ENCODE measurements at regions not wholly inside any gene's neighbourhood (a gene's known extent, or its start where the extent isn't known, plus 50 kb on each side); places are given as distances from the start of the nearest gene placed in this dataset.

DNA sequence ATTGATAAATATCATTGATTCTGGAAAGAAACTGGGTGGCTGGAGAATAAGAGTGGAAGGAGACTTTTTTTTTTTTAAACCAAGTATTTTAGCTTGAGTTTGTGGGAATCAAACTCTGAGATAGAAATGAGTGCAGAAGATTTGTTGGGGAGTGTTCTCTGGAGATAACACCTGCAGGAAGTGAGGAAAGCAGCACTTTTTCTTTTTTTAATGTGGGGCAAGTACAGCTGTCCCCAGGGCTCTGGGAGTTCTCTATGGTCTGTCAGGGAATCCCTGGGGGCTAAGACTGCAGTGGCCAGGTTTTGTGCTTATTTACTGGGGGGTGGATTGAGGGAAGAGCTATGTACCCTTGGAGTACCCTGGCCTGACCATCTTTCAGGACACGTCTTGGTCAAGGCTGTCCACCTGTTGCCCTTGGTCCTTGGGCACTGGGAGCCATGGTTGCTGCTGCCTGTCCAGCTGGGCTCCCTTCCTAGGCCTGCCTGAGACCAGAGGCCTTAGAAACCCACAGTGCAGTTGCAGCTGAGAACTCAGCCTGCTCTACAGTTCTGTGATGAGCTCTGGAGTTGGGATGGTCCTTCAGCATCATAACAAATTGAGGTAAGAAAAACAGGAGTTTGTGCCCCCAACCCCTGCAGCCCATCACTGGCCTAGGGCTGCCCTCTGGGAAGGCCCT, 85.8 kb downstream of the PHAX start:
- DNase-seq = no peak
- no peaks in the 10 kb centered on the region for H3K9me3 ChIP-seq
- H3K4me3 ChIP-seq = no peak overlapping the region
- H3K36me3 ChIP-seq (ENCODE audit: low read depth) = no peaks in the 10 kb centered on the region
- intact Hi-C loops (cut with DNase I, micrococcal nuclease) = no loop called here
- TF ChIP-seq, protein P1, sequence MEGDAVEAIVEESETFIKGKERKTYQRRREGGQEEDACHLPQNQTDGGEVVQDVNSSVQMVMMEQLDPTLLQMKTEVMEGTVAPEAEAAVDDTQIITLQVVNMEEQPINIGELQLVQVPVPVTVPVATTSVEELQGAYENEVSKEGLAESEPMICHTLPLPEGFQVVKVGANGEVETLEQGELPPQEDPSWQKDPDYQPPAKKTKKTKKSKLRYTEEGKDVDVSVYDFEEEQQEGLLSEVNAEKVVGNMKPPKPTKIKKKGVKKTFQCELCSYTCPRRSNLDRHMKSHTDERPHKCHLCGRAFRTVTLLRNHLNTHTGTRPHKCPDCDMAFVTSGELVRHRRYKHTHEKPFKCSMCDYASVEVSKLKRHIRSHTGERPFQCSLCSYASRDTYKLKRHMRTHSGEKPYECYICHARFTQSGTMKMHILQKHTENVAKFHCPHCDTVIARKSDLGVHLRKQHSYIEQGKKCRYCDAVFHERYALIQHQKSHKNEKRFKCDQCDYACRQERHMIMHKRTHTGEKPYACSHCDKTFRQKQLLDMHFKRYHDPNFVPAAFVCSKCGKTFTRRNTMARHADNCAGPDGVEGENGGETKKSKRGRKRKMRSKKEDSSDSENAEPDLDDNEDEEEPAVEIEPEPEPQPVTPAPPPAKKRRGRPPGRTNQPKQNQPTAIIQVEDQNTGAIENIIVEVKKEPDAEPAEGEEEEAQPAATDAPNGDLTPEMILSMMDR (IDR thresholded peaks at IDR 0.05) = no peak
- no peak for ATAC-seq
- H3K4me1 ChIP-seq (ENCODE audit: low read depth) = no peaks in the 10 kb centered on the region

DNA sequence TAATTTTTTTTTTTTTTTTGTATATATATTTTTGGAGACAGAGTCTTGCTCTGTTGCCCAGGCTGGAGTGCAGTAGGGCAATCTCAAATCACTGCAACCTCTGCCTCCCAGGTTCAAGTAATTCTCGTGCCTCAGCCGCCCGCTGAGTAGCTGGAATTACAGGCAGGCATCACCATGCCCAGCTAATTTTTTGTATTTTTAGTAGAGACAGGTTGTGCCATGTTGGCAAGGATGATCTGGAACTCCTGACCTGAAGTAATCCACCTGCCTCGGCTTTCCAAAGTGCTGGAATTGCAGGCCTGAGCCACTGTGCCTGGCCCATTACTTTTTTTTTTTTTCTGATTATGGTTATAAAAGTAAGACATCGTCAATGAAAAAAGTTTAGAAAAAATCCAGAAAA, 84.0 kb upstream of the LMNB1 start:
- Histone ChIP-seq H3K4me1 (ENCODE audit: low read depth) (no peaks in the 10 kb centered on the region), H3K9me3 (no peaks in the 10 kb centered on the region), H3K36me3 (ENCODE audit: low read depth) (no peaks in the 10 kb centered on the region), H3K4me3 (no peak overlapping the region)
- intact Hi-C loops (cut with DNase I, micrococcal nuclease) = no loop called here
- no peak for ATAC-seq
- TF ChIP-seq, protein P1 (IDR thresholded peaks at IDR 0.05) = no peak
- DNase-seq = no peak

DNA sequence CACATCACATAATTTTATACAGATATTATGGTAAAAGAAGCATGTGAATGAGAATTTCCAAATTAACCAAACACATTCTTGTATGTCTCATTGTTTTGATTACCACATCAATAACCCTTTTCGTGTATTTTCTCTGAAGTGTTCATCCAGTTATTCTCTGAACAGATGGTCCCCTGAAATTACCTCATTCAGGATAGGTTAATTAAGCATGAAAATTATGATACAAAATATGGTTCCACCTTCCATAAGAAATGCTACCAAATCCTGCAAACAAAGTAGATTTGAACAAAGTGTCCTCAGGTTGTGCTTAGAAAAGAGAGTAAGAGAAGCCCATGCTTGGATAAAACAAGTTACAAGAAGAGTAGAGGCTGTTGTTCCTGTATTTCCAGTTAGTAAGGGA, 83.1 kb upstream of the LMNB1 start:
- H3K4me1 ChIP-seq (ENCODE audit: low read depth) = no peaks in the 10 kb centered on the region
- TF ChIP-seq, protein P1 (IDR thresholded peaks at IDR 0.05) = no peak

DNA sequence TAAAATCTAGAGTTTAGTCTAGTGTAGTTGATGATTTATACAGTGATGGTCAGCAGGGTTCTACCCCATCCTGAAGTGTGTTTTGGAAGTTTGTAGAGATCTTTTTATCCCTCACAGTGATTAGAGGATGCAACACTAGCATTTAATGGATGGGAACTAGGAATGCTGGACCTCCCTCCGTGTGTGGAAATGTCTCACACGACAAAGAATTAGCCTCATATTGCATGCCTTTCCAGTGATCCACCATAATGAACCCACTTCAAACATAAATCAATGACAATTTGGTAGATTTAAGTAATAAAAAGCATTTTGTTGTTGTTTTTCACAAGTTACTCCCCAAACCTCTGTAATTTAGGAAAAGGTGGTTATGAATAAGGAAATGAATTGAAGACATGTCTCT, 82.5 kb upstream of the LMNB1 start:
- no peak for ATAC-seq
- H3K36me3 ChIP-seq (ENCODE audit: low read depth) = no peaks in the 10 kb centered on the region
- intact Hi-C loops (cut with DNase I, micrococcal nuclease) = no loop called here
- no peaks in the 10 kb centered on the region for H3K4me1 ChIP-seq (ENCODE audit: low read depth)
- no peak overlapping the region for H3K4me3 ChIP-seq
- TF ChIP-seq, protein P1 (IDR thresholded peaks at IDR 0.05) = no peak
- H3K9me3 ChIP-seq = no peaks in the 10 kb centered on the region
- no peak for DNase-seq

More for the DNA sequence above, 83.1 kb upstream of the LMNB1 start:
- Histone ChIP-seq H3K9me3 (no peaks in the 10 kb centered on the region), H3K4me3 (no peak overlapping the region), H3K36me3 (ENCODE audit: low read depth) (no peaks in the 10 kb centered on the region)
- intact Hi-C loops (cut with DNase I, micrococcal nuclease) = no loop called here
- ATAC-seq (no peak), DNase-seq (no peak)

DNA sequence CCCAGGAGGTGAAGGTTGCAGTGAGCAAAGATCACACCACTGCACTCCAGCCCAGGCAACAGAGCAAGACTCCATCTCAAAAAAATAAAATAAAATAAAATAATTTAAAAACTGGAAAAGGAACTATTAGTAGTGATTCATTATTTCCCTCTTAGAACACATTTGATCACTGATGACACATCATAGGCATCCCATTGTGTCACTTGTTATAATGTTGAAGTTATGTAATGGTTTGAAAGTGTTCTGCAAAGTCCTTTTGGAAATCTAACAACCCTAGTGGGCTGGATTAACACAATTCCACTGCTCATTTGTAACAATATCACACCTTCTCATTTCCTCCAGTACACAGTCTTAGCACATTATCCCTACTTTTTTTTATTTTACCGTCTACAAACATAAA, 81.8 kb upstream of the LMNB1 start:
- Histone ChIP-seq H3K4me3 (no peak overlapping the region), H3K4me1 (ENCODE audit: low read depth) (no peaks in the 10 kb centered on the region), H3K36me3 (ENCODE audit: low read depth) (no peaks in the 10 kb centered on the region), H3K9me3 (no peaks in the 10 kb centered on the region)
- no peak for DNase-seq
- ATAC-seq = no peak
- intact Hi-C loops (cut with DNase I, micrococcal nuclease) = no loop called here
- TF ChIP-seq, protein P1 (IDR thresholded peaks at IDR 0.05) = no peak

DNA sequence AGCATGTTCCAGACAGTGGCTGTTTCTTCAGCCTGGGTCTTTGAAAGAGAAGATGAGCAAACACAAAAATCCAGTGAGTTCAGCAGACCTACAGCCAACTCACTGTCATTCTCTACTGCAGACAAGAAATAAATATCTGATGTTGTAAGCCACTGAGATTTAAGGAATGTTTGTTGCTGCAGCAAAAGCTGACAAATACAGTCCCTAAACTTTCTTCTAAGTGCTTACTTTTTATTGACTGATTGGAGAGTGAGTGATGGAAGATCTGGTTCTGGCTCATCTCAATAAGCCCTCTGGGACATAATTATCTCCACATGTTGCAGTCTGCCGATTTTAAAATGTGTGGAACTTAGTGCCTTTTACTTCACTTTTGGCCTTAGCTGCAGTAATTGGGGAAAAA, 69.9 kb upstream of the LMNB1 start:
- Histone ChIP-seq H3K9me3 (no peaks in the 10 kb centered on the region), H3K36me3 (ENCODE audit: low read depth) (no peaks in the 10 kb centered on the region), H3K4me1 (ENCODE audit: low read depth) (no peaks in the 10 kb centered on the region), H3K4me3 (no peak overlapping the region)
- TF ChIP-seq, protein P1 (IDR thresholded peaks at IDR 0.05) = no peak
- DNase-seq = no peak
- no peak for ATAC-seq
- intact Hi-C loops (cut with DNase I, micrococcal nuclease) = no loop called here
